ENCODE measurements at regions not wholly inside any gene's neighbourhood (a gene's known extent, or its start where the extent isn't known, plus 50 kb on each side); places are given as distances from the start of the nearest gene placed in this dataset.

GRCh38 chr19:30106417-30107095 lies 164.5 kb downstream of the URI1 start:
- TF ChIP-seq EZH2 (IDR thresholded peaks at IDR 0.05; ENCODE audit: insufficient read depth, low read length) = no peak
- TF ChIP-seq, protein P1, sequence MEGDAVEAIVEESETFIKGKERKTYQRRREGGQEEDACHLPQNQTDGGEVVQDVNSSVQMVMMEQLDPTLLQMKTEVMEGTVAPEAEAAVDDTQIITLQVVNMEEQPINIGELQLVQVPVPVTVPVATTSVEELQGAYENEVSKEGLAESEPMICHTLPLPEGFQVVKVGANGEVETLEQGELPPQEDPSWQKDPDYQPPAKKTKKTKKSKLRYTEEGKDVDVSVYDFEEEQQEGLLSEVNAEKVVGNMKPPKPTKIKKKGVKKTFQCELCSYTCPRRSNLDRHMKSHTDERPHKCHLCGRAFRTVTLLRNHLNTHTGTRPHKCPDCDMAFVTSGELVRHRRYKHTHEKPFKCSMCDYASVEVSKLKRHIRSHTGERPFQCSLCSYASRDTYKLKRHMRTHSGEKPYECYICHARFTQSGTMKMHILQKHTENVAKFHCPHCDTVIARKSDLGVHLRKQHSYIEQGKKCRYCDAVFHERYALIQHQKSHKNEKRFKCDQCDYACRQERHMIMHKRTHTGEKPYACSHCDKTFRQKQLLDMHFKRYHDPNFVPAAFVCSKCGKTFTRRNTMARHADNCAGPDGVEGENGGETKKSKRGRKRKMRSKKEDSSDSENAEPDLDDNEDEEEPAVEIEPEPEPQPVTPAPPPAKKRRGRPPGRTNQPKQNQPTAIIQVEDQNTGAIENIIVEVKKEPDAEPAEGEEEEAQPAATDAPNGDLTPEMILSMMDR (IDR thresholded peaks at IDR 0.05; ENCODE audit: insufficient read depth, low read depth, low read length) = no peak
